CD4-positive, alpha-beta memory T cell (primary cell): ENCODE measurements at regions not wholly inside any gene's neighbourhood (a gene's known extent, or its start where the extent isn't known, plus 50 kb on each side); places are given as distances from the start of the nearest gene placed in this dataset.

Experiments
- CTCF ChIA-PET: fragments of 350-600 bp; sonication (Branson Sonifier 250); formaldehyde crosslinking; loops from one replicate; lab custom pipeline; 2021; ENCODE audit warnings: inconsistent platforms; ENCODE audit not compliant: partially characterized antibody; lab: Charles Lee
- POLR2A ChIA-PET: fragments of 350-600 bp; sonication (Branson Sonifier 250); formaldehyde crosslinking; loops from one replicate; lab custom pipeline; 2021; ENCODE audit not compliant: partially characterized antibody; lab: Charles Lee
- DNase-seq, 5 donors: peaks; one replicate each; pipeline versions ENCODE4 v3.0.0 to v3.0.0-alpha.2; 2020 to 2022; ENCODE audit warnings: mixed read lengths in 1 of 5
- H3K27ac ChIP-seq: one replicate; pipeline ENCODE4 v1.7.0; 2013; ENCODE audit warnings: low read depth, low read length
- H3K27me3 ChIP-seq: 2 replicates; pipeline ENCODE4 v1.7.0; 2013; ENCODE audit warnings: mild to moderate bottlenecking, low read length, moderate library complexity; ENCODE audit not compliant: insufficient read depth
- H3K36me3 ChIP-seq: 2 replicates; pipeline ENCODE4 v1.7.0; 2013; ENCODE audit warnings: mild to moderate bottlenecking, low read length, moderate library complexity; ENCODE audit not compliant: insufficient read depth
- H3K4me1 ChIP-seq: 2 replicates; pipeline ENCODE4 v1.7.0; 2013; ENCODE audit warnings: mild to moderate bottlenecking, low read length, moderate library complexity; ENCODE audit not compliant: insufficient read depth
- H3K4me3 ChIP-seq, 2 donors: one replicate each; pipeline ENCODE4 v1.7.0; 2013; ENCODE audit warnings: low read length in 2 of 2, mild to moderate bottlenecking in 1 of 2
- H3K9me3 ChIP-seq, 2 donors: one replicate each; pipeline ENCODE4 v1.7.0; 2013; ENCODE audit warnings: low read length in 2 of 2, control low read depth in 1 of 2; ENCODE audit not compliant: control insufficient read depth in 1 of 2
- H3K27ac Mint-ChIP-seq, 7 donors: one replicate each; pipeline ENCODE4 v1.8.0; 2020 to 2021; ENCODE audit warnings: mixed read lengths in 7 of 7, mild to moderate bottlenecking in 6 of 7, inconsistent platforms in 3 of 7, moderate library complexity in 3 of 7
- H3K27me3 Mint-ChIP-seq, 2 donors: one replicate each; pipeline ENCODE4 v1.8.0; 2020 to 2021; ENCODE audit warnings: mixed read lengths in 2 of 2
- H3K36me3 Mint-ChIP-seq, 2 donors: one replicate each; pipeline ENCODE4 v1.8.0; 2020 to 2021; ENCODE audit warnings: mixed read lengths in 2 of 2, inconsistent platforms in 1 of 2, mild to moderate bottlenecking in 1 of 2
- H3K4me1 Mint-ChIP-seq, 4 donors: one replicate each; pipeline ENCODE4 v1.8.0; 2020 to 2021; ENCODE audit warnings: mixed read lengths in 4 of 4, mild to moderate bottlenecking in 1 of 4
- H3K4me3 Mint-ChIP-seq, 8 donors: one replicate each; pipeline ENCODE4 v1.8.0; 2020 to 2021; ENCODE audit warnings: mixed read lengths in 8 of 8, mild to moderate bottlenecking in 7 of 8, moderate library complexity in 6 of 8, inconsistent platforms in 3 of 8
- H3K9me3 Mint-ChIP-seq, 8 donors: one replicate each; pipeline ENCODE4 v1.8.0; 2020 to 2021; ENCODE audit warnings: mixed read lengths in 8 of 8, mild to moderate bottlenecking in 5 of 8, inconsistent platforms in 3 of 8, moderate library complexity in 1 of 8
- intact Hi-C: fragments of 100-400 bp; cut with micrococcal nuclease; formaldehyde crosslinking; loops from one replicate; pipeline ENCODE4 v1.15.1; 2023

- no peaks in the 10 kb centered on the region for H3K9me3 ChIP-seq
- no peak overlapping the region for H3K4me3 ChIP-seq
- intact Hi-C loops: no loop called here
- Mint-ChIP-seq H3K9me3 (peaks cover 0 to 6% (median under 1%) of the 10 kb centered on the region in 8 donors), H3K36me3 (no peaks in the 10 kb centered on the region), H3K27ac (no peak overlapping the region), H3K4me3 (no peak overlapping the region), H3K27me3 (peaks cover 0 to 3% of the 10 kb centered on the region in 2 donors), H3K4me1 (no peaks in the 10 kb centered on the region)
- H3K4me1 ChIP-seq: no peaks in the 10 kb centered on the region
- CTCF ChIA-PET: no interaction called here
- no peaks in the 10 kb centered on the region for H3K36me3 ChIP-seq
- H3K27ac ChIP-seq: no peak overlapping the region
- H3K27me3 ChIP-seq: no peaks in the 10 kb centered on the region
- no peak for DNase-seq
- POLR2A ChIA-PET: no interaction called here
Observed at GRCh38 chr18:25463726-25464125, 111.8 kb upstream of the ZNF521 start.

- POLR2A ChIA-PET: no interaction called here
- CTCF ChIA-PET: no interaction called here
- Mint-ChIP-seq H3K4me1 (no peaks in the 10 kb centered on the region), H3K4me3 (no peak overlapping the region), H3K27ac (no peak overlapping the region), H3K9me3 (peaks cover 0 to 9% (median under 1%) of the 10 kb centered on the region in 8 donors), H3K27me3 (peaks cover 0 to 4% of the 10 kb centered on the region in 2 donors), H3K36me3 (no peaks in the 10 kb centered on the region)
- intact Hi-C loops: no loop called here
- Histone ChIP-seq H3K36me3 (no peaks in the 10 kb centered on the region), H3K4me1 (no peaks in the 10 kb centered on the region), H3K27me3 (no peaks in the 10 kb centered on the region), H3K9me3 (no peaks in the 10 kb centered on the region), H3K4me3 (no peak overlapping the region), H3K27ac (no peak overlapping the region)
- no peak for DNase-seq
Observed at GRCh38 chr18:25459814-25460213, 107.8 kb upstream of the ZNF521 start.

- peaks cover 0 to 2% of the 10 kb centered on the region in 2 donors for H3K27me3 Mint-ChIP-seq
- no peaks in the 10 kb centered on the region for H3K4me1 Mint-ChIP-seq
- peaks cover 0 to 9% (median under 1%) of the 10 kb centered on the region in 8 donors for H3K9me3 Mint-ChIP-seq
- CTCF ChIA-PET: no interaction called here
- Histone ChIP-seq H3K4me3 (no peak overlapping the region), H3K9me3 (no peaks in the 10 kb centered on the region), H3K27me3 (no peaks in the 10 kb centered on the region), H3K4me1 (no peaks in the 10 kb centered on the region), H3K27ac (no peak overlapping the region), H3K36me3 (no peaks in the 10 kb centered on the region)
- DNase-seq: no peak
- H3K27ac Mint-ChIP-seq: no peak overlapping the region
- intact Hi-C loops: no loop called here
- POLR2A ChIA-PET: no interaction called here
- no peak overlapping the region for H3K4me3 Mint-ChIP-seq
- no peaks in the 10 kb centered on the region for H3K36me3 Mint-ChIP-seq
Observed at GRCh38 chr18:25457601-25458000, 105.6 kb upstream of the ZNF521 start.

- no peak overlapping the region for H3K27ac ChIP-seq
- no peaks in the 10 kb centered on the region for H3K4me1 ChIP-seq
- intact Hi-C loops: no loop called here
- no peaks in the 10 kb centered on the region for H3K36me3 ChIP-seq
- CTCF ChIA-PET: no interaction called here
- H3K4me3 ChIP-seq: no peak overlapping the region
- Mint-ChIP-seq H3K4me1 (no peaks in the 10 kb centered on the region), H3K4me3 (no peak overlapping the region), H3K9me3 (peaks cover 0 to 12% (median under 1%) of the 10 kb centered on the region in 8 donors), H3K36me3 (no peaks in the 10 kb centered on the region), H3K27ac (no peak overlapping the region), H3K27me3 (peaks cover 0 to 2% of the 10 kb centered on the region in 2 donors)
- no peaks in the 10 kb centered on the region for H3K9me3 ChIP-seq
- DNase-seq: no peak
- H3K27me3 ChIP-seq: no peaks in the 10 kb centered on the region
- POLR2A ChIA-PET: no interaction called here
Observed at GRCh38 chr18:25457126-25457525, 105.2 kb upstream of the ZNF521 start.

- Histone ChIP-seq H3K9me3 (no peaks in the 10 kb centered on the region), H3K27me3 (no peaks in the 10 kb centered on the region), H3K36me3 (no peaks in the 10 kb centered on the region), H3K4me1 (no peaks in the 10 kb centered on the region), H3K27ac (no peak overlapping the region), H3K4me3 (no peak overlapping the region)
- intact Hi-C loops: no loop called here
- H3K27me3 Mint-ChIP-seq: peaks cover 0 to 2% of the 10 kb centered on the region in 2 donors
- no peaks in the 10 kb centered on the region for H3K36me3 Mint-ChIP-seq
- H3K9me3 Mint-ChIP-seq: peaks cover 0 to 12% (median 2%) of the 10 kb centered on the region in 8 donors
- H3K4me3 Mint-ChIP-seq: no peak overlapping the region
- ChIA-PET CTCF (no interaction called here), POLR2A (no interaction called here)
- H3K4me1 Mint-ChIP-seq: no peaks in the 10 kb centered on the region
- H3K27ac Mint-ChIP-seq: no peak overlapping the region
- no peak for DNase-seq
Observed at GRCh38 chr18:25456334-25457010, 104.5 kb upstream of the ZNF521 start.

GRCh38 chr18:25455646-25456045 lies 103.7 kb upstream of the ZNF521 start:
- Mint-ChIP-seq H3K27me3 (peaks cover 0 to 2% of the 10 kb centered on the region in 2 donors), H3K9me3 (peaks cover 0 to 20% (median 5%) of the 10 kb centered on the region in 8 donors), H3K27ac (no peak overlapping the region), H3K4me1 (no peaks in the 10 kb centered on the region), H3K4me3 (no peak overlapping the region), H3K36me3 (no peaks in the 10 kb centered on the region)
- Histone ChIP-seq H3K4me1 (no peaks in the 10 kb centered on the region), H3K9me3 (no peaks in the 10 kb centered on the region), H3K36me3 (no peaks in the 10 kb centered on the region), H3K27ac (no peak overlapping the region), H3K4me3 (no peak overlapping the region), H3K27me3 (no peaks in the 10 kb centered on the region)
- POLR2A ChIA-PET: no interaction called here
- CTCF ChIA-PET: no interaction called here
- no peak for DNase-seq
- intact Hi-C loops: no loop called here

GRCh38 chr18:25455159-25455558 lies 103.2 kb upstream of the ZNF521 start:
- H3K4me1 ChIP-seq: no peaks in the 10 kb centered on the region
- CTCF ChIA-PET: no interaction called here
- H3K36me3 ChIP-seq: no peaks in the 10 kb centered on the region
- H3K4me3 ChIP-seq: no peak overlapping the region
- H3K9me3 ChIP-seq: no peaks in the 10 kb centered on the region
- Mint-ChIP-seq H3K4me3 (no peak overlapping the region), H3K36me3 (no peaks in the 10 kb centered on the region), H3K4me1 (no peaks in the 10 kb centered on the region), H3K9me3 (peaks cover 0 to 21% (median 5%) of the 10 kb centered on the region in 8 donors), H3K27me3 (peaks cover 0 to 2% of the 10 kb centered on the region in 2 donors), H3K27ac (no peak overlapping the region)
- no peak overlapping the region for H3K27ac ChIP-seq
- intact Hi-C loops: no loop called here
- no peak for DNase-seq
- no peaks in the 10 kb centered on the region for H3K27me3 ChIP-seq
- POLR2A ChIA-PET: no interaction called here
